Right lobe of liver (tissue), 4 donors: ENCODE measurements at regions not wholly inside any gene's neighbourhood (a gene's known extent, or its start where the extent isn't known, plus 50 kb on each side); places are given as distances from the start of the nearest gene placed in this dataset.

Experiments
- POLR2A ChIP-seq: fragments of 450-650 bp; IDR thresholded peaks from one replicate; pipeline ENCODE4 v1.6.1; 2017; ENCODE audit warnings: antibody characterized with exemption, mild to moderate bottlenecking
- TF ChIP-seq, protein P1 (sequence below), 4 donors: fragments of 200-600 bp in 3 of 4; fragments of 450-650 bp in 1 of 4; IDR thresholded peaks; one replicate each; pipeline versions ENCODE4 v1.5.1 to v1.8.0; 2016 to 2022; ENCODE audit warnings: antibody characterized with exemption in 4 of 4, mild to moderate bottlenecking in 2 of 4
- donor health status: DM: no; HTN: no; CAD: no.
- donor health status: DM: no; HTN: no; CAD: no.
- donor health status: DM: no; HTN: yes; CAD: no.

DNA sequence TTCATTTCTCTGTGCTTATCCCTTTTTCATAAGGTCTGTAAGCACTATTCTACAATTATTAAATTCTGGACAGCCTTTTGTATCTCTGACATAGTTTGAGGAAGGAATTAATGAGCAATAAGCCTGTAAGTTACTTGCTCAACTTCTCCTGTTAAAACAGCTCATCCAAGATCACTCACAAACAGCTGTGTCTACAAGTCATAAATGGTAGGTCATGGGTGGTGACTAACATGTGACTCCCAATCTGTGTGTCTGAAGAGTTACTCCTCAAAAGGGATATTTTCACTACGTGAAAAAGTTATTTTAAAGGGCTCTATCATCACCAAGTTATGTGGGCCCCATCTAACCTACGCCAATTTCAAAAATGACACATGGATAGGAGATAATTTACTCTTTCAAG lies 145.2 kb upstream of the CBLB start:
- no peak for TF ChIP-seq POLR2A
- TF ChIP-seq, protein P1, sequence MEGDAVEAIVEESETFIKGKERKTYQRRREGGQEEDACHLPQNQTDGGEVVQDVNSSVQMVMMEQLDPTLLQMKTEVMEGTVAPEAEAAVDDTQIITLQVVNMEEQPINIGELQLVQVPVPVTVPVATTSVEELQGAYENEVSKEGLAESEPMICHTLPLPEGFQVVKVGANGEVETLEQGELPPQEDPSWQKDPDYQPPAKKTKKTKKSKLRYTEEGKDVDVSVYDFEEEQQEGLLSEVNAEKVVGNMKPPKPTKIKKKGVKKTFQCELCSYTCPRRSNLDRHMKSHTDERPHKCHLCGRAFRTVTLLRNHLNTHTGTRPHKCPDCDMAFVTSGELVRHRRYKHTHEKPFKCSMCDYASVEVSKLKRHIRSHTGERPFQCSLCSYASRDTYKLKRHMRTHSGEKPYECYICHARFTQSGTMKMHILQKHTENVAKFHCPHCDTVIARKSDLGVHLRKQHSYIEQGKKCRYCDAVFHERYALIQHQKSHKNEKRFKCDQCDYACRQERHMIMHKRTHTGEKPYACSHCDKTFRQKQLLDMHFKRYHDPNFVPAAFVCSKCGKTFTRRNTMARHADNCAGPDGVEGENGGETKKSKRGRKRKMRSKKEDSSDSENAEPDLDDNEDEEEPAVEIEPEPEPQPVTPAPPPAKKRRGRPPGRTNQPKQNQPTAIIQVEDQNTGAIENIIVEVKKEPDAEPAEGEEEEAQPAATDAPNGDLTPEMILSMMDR (IDR thresholded peaks at IDR 0.05): no peak
